HG02870 (cell line): ENCODE measurements at regions not wholly inside any gene's neighbourhood (a gene's known extent, or its start where the extent isn't known, plus 50 kb on each side); places are given as distances from the start of the nearest gene placed in this dataset.

Source experiments
- ATAC-seq: cut with Tn5 transposase; IDR thresholded peaks from one replicate; pipeline ENCODE4 v1.9.1; 2021; ENCODE audit warnings: mild to moderate bottlenecking, moderate library complexity; ENCODE audit not compliant: unreplicated experiment

GRCh38 chr2:58870704-58871103 lies 629.6 kb upstream of the FANCL start:
- ATAC-seq: peak; percentile 43

- ATAC-seq: no peak
Observed at GRCh38 chr2:58866946-58867345, 625.8 kb upstream of the FANCL start.

- no peak for ATAC-seq
Observed at GRCh38 chr2:58866527-58866926, 625.4 kb upstream of the FANCL start.

GRCh38 chr2:58866040-58866439 lies 624.9 kb upstream of the FANCL start:
- ATAC-seq: peak; percentile 17

- ATAC-seq: peak; percentile 80
Observed at GRCh38 chr2:58865436-58865835, 624.3 kb upstream of the FANCL start.

GRCh38 chr2:58862244-58862643 lies 621.1 kb upstream of the FANCL start:
- ATAC-seq: no peak

GRCh38 chr2:58860586-58860985 lies 619.5 kb upstream of the FANCL start:
- ATAC-seq: no peak

- ATAC-seq: no peak
Observed at GRCh38 chr2:58856100-58856499, 615.0 kb upstream of the FANCL start.

- ATAC-seq: no peak
Observed at GRCh38 chr2:58853420-58853819, 612.3 kb upstream of the FANCL start.

- no peak for ATAC-seq
Observed at GRCh38 chr2:58852905-58853304, 611.8 kb upstream of the FANCL start.

- no peak for ATAC-seq
Observed at GRCh38 chr2:58852243-58852642, 611.1 kb upstream of the FANCL start.

- no peak for ATAC-seq
Observed at GRCh38 chr2:58851598-58851997, 610.5 kb upstream of the FANCL start.

GRCh38 chr2:58845011-58845410 lies 603.9 kb upstream of the FANCL start:
- no peak for ATAC-seq

GRCh38 chr2:58842501-58843155 lies 601.5 kb upstream of the FANCL start:
- ATAC-seq: no peak

- ATAC-seq: no peak
Observed at GRCh38 chr2:58834404-58834803, 593.3 kb upstream of the FANCL start.

GRCh38 chr2:58826795-58827194 lies 585.7 kb upstream of the FANCL start:
- no peak for ATAC-seq

GRCh38 chr2:58812771-58813344 lies 571.7 kb upstream of the FANCL start:
- ATAC-seq: no peak

GRCh38 chr2:58805126-58805525 lies 564.0 kb upstream of the FANCL start:
- no peak for ATAC-seq

GRCh38 chr2:58803192-58803591 lies 562.1 kb upstream of the FANCL start:
- no peak for ATAC-seq

- ATAC-seq: no peak
Observed at GRCh38 chr2:58800881-58801280, 559.8 kb upstream of the FANCL start.

- ATAC-seq: no peak
Observed at GRCh38 chr2:58798676-58799208, 557.6 kb upstream of the FANCL start.

GRCh38 chr2:58796239-58796910 lies 555.2 kb upstream of the FANCL start:
- ATAC-seq: no peak
